ENCODE measurements at regions not wholly inside any gene's neighbourhood (a gene's known extent, or its start where the extent isn't known, plus 50 kb on each side); places are given as distances from the start of the nearest gene placed in this dataset.

- no peak for DNase-seq
Observed at GRCh38 chr6:110537208-110538123, 61.1 kb upstream of the SLC22A16 start.

DNA sequence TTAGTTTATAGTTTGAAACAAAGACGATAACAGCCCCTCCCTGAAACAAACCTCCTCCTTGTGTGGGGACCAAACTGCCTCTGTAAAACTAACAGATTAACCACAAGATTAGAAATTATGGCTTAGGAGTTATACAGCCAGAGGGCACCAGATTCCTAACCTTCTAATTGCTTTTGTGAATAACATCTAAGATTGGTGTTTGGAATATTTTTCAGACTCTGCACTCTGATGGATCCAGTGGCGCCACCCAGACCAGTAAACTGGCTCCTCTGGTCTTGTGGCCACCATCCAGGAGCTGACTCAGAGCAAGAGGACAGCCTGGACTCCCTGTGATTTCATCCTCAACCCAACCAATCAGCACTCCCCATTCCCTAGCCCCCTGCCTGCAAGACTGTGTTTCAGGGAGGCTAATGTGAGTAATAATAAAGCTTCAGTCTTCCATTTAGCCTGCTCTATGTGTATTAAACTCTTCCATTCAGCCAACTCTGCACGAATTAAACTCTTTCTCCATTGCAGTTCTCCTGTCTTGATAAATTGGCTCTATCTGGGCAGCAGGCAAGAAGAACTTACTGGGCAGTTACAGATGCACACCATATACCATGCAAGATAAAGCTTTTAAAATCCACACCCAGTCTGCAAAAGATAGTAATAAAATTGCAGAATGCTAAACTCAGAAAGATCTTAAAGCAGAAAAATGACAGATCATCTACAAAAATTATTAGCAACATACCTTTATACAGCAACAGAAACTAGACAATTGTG, 58.5 kb upstream of the SLC22A16 start:
- DNase-seq = no peak

GRCh38 chr6:110532431-110532830, 56.0 kb upstream of the SLC22A16 start:
- DNase-seq = no peak

GRCh38 chr6:110530671-110531070, 54.3 kb upstream of the SLC22A16 start:
- peak in 1 of 2 experiments; percentile 16 for DNase-seq

- DNase-seq = no peak
Observed at GRCh38 chr6:110529907-110530306, 53.5 kb upstream of the SLC22A16 start.

- no peak for DNase-seq
Observed at GRCh38 chr6:110529355-110529754, 52.9 kb upstream of the SLC22A16 start.

- DNase-seq = no peak
Observed at GRCh38 chr6:110528930-110529325, 52.5 kb upstream of the SLC22A16 start.

DNA sequence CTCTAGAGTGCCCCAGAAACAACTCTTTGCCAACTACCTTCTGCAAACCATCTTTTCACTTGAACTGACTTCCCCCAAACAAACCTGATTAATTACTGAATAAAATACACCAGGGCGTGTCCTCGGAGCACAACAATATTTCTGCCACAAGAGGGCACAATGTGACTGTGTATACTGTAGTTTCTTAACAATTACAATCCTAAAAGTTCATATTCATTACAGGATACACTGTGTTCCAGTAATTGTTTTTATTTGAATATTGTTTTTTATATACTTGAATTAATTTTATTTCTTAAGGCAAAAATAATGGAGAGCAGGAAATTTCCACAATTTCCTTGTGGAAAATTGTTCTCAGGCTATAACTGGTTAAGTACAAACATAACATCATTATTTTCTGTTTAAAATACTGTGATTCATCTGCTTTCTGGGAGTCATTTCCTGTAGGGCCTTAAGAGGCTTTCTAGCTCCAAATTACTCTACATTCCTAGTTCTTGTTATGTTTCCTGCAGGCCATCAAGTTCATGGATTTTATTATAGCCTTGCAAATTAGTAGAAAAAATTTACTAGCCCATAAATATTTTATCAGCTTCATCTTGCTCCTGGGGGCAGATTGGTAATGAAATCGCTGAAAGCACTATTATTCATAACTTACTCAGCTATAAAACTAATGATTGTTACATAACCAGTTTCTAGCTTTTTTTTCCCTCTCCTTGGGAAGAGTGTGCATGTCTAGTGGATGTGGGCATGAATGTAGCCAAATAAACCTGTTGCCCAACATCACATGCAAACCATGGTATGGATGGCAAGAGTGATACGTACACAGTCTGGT, 51.9 kb upstream of the SLC22A16 start:
- DNase-seq = peak; percentile 38 to 58

DNA sequence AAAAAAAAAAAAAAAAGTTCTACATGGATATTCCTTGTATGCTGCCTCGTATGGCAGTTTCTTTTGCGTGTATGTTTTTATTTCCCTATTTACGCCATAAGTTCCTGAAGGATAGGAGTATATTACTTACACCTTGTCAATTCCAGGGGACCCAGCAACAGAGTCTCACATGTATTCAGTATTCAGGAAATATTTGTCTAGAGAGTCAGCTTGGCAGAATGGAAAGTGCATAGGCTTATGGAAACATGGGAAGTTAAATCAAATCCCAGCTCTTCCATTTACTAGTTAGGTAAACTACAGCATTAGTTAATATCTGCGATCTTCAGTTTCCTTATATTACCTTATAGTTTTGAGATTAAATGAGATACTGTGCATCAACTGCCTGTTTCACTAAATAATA, 51.1 kb upstream of the SLC22A16 start:
- no peak for DNase-seq

- no peak for DNase-seq
Observed at GRCh38 chr6:110526726-110527125, 50.3 kb upstream of the SLC22A16 start.
